Naive B cell (primary cell): ENCODE measurements at regions not wholly inside any gene's neighbourhood (a gene's known extent, or its start where the extent isn't known, plus 50 kb on each side); places are given as distances from the start of the nearest gene placed in this dataset.
A peak's percentile ranks its signal among the peaks of the same experiment; 100 is the strongest.

Source experiments
- ATAC-seq, 2 donors: fragments of 150-1000 bp; cut with Tn5 transposase; 2 replicates each; pipeline ENCODE4 v1.10.0; 2021; ENCODE audit warnings: low read depth in 2 of 2, mild to moderate bottlenecking in 2 of 2, moderate library complexity in 2 of 2
- DNase-seq: peaks from one replicate; pipeline ENCODE4 v3.0.0; 2022
- H3K27ac Mint-ChIP-seq, 6 donors: one replicate each; pipeline ENCODE4 v1.8.0; 2020 to 2022; ENCODE audit warnings: mild to moderate bottlenecking in 6 of 6, mixed read lengths in 6 of 6, moderate library complexity in 5 of 6, inconsistent platforms in 2 of 6
- H3K27me3 Mint-ChIP-seq, 3 donors: one replicate each; pipeline ENCODE4 v1.8.0; 2021 to 2022; ENCODE audit warnings: mixed read lengths in 3 of 3, mild to moderate bottlenecking in 1 of 3
- H3K36me3 Mint-ChIP-seq, 2 donors: one replicate each; pipeline ENCODE4 v1.8.0; 2020 to 2022; ENCODE audit warnings: mixed read lengths in 2 of 2, inconsistent platforms in 1 of 2, mild to moderate bottlenecking in 1 of 2
- H3K4me1 Mint-ChIP-seq, 3 donors: one replicate each; pipeline ENCODE4 v1.8.0; 2020 to 2022; ENCODE audit warnings: mixed read lengths in 3 of 3, inconsistent platforms in 1 of 3, mild to moderate bottlenecking in 1 of 3, moderate library complexity in 1 of 3
- H3K4me3 Mint-ChIP-seq, 8 donors: one replicate each; pipeline ENCODE4 v1.8.0; 2020 to 2022; ENCODE audit warnings: mild to moderate bottlenecking in 8 of 8, mixed read lengths in 8 of 8, moderate library complexity in 8 of 8, inconsistent platforms in 2 of 8
- H3K9me3 Mint-ChIP-seq, 7 donors: one replicate each; pipeline ENCODE4 v1.8.0; 2020 to 2022; ENCODE audit warnings: mixed read lengths in 7 of 7, mild to moderate bottlenecking in 5 of 7, inconsistent platforms in 2 of 7, moderate library complexity in 1 of 7

- Mint-ChIP-seq H3K4me3 (peak overlapping the region in 1 of 8 donors; percentile 72), H3K36me3 (no peaks in the 10 kb centered on the region), H3K4me1 (no peaks in the 10 kb centered on the region), H3K9me3 (no peaks in the 10 kb centered on the region), H3K27me3 (peaks cover 0 to 14% (median 12%) of the 10 kb centered on the region in 3 donors), H3K27ac (no peak overlapping the region)
- DNase-seq (no peak), ATAC-seq (no peak)
These were observed 125.8 kb upstream of the AJAP1 start for GRCh38 chr1:4528590-4528989.

DNA sequence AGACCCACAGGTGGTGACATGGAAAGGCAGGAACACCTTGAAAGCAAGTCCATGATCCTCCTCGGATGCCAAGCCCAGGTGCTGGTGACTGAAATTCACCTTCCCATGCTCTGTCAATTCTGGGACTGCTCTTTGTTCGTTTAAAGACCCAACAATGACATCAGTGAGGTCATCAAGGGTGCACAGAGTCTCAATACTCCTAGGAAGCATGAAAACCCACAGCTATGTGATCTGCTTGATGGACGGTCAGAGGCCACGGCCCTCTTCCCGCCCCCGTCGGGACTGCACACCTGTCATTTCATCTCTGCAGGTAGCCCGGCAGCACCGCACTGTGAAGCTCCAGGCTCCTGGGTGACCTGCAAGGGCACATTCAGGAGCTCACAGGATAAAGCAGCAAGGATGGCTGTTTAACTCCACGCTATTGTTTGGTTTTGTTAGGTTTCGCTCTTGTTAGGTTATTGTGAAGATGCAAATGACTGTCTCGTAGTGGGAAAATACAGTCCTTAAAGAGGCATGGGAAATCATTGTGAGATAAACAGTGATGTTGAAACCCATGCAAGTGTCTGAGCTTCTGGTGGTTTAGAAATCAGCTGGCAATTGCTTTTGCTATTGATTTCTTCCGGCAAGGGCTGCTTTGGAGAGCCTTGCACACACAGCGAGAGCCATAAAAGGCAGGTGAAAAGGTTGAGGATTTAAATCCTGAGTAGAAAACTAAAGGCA, 124.8 kb upstream of the AJAP1 start:
- Mint-ChIP-seq H3K36me3 (no peaks in the 10 kb centered on the region), H3K27ac (no peak overlapping the region), H3K4me1 (no peaks in the 10 kb centered on the region), H3K27me3 (peaks cover 0 to 8% (median 6%) of the 10 kb centered on the region in 3 donors), H3K9me3 (peaks cover 0 to 4% (median 0%) of the 10 kb centered on the region in 7 donors), H3K4me3 (no peak overlapping the region)
- no peak for DNase-seq
- ATAC-seq = no peak

- Mint-ChIP-seq H3K4me1 (no peaks in the 10 kb centered on the region), H3K27ac (no peak overlapping the region), H3K9me3 (peaks cover 0 to 9% (median 0%) of the 10 kb centered on the region in 7 donors), H3K4me3 (no peak overlapping the region), H3K36me3 (no peaks in the 10 kb centered on the region), H3K27me3 (peaks cover 0 to 10% (median 6%) of the 10 kb centered on the region in 3 donors)
- no peak for DNase-seq
- no peak for ATAC-seq
These were observed 124.1 kb upstream of the AJAP1 start for GRCh38 chr1:4530166-4530785.

GRCh38 chr1:4531842-4532241, 122.6 kb upstream of the AJAP1 start:
- DNase-seq (no peak), ATAC-seq (no peak)
- no peak overlapping the region for H3K27ac Mint-ChIP-seq
- no peaks in the 10 kb centered on the region for H3K4me1 Mint-ChIP-seq
- H3K9me3 Mint-ChIP-seq = peaks cover 0 to 9% (median 0%) of the 10 kb centered on the region in 7 donors
- peaks cover 0 to 10% (median 6%) of the 10 kb centered on the region in 3 donors for H3K27me3 Mint-ChIP-seq
- no peak overlapping the region for H3K4me3 Mint-ChIP-seq
- H3K36me3 Mint-ChIP-seq = no peaks in the 10 kb centered on the region

GRCh38 chr1:4532656-4533055, 121.8 kb upstream of the AJAP1 start:
- no peak for ATAC-seq
- no peaks in the 10 kb centered on the region for H3K36me3 Mint-ChIP-seq
- H3K27me3 Mint-ChIP-seq = peaks cover 0 to 10% (median 6%) of the 10 kb centered on the region in 3 donors

DNA sequence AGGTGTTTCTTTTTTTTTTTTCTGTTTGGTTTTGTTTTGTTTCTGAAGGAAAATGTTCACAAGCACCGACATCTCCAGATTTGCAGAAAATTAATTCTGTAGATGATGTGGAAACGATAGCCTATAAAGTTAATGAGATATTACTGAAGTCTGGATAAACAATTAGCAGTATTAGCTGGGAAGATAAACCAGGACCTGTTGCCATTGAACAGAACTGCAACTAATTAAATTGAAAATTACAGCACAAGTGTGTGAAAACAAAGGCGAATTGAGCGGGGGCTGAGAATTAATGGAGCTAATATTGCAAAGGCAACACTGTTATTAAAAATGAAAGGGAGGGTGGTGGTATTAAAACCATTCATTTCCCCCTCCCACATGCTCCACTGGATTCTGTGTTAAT, 107.5 kb upstream of the AJAP1 start:
- H3K36me3 Mint-ChIP-seq = peaks cover 3 to 9% of the 10 kb centered on the region in 2 donors
- DNase-seq (no peak), ATAC-seq (no peak)
- peaks cover 0 to 3% (median 0%) of the 10 kb centered on the region in 3 donors for H3K4me1 Mint-ChIP-seq
- H3K27ac Mint-ChIP-seq = no peak overlapping the region
- peaks cover 7 to 11% (median 10%) of the 10 kb centered on the region in 3 donors for H3K27me3 Mint-ChIP-seq
- no peak overlapping the region for H3K4me3 Mint-ChIP-seq
- H3K9me3 Mint-ChIP-seq = peaks cover 7 to 18% (median 11%) of the 10 kb centered on the region in 7 donors

More at GRCh38 chr1:4532656-4533055, 121.8 kb upstream of the AJAP1 start:
- no peak overlapping the region for H3K27ac Mint-ChIP-seq
- H3K9me3 Mint-ChIP-seq = peaks cover 0 to 9% (median 0%) of the 10 kb centered on the region in 7 donors
- no peak for DNase-seq
- no peaks in the 10 kb centered on the region for H3K4me1 Mint-ChIP-seq
- H3K4me3 Mint-ChIP-seq = no peak overlapping the region

DNA sequence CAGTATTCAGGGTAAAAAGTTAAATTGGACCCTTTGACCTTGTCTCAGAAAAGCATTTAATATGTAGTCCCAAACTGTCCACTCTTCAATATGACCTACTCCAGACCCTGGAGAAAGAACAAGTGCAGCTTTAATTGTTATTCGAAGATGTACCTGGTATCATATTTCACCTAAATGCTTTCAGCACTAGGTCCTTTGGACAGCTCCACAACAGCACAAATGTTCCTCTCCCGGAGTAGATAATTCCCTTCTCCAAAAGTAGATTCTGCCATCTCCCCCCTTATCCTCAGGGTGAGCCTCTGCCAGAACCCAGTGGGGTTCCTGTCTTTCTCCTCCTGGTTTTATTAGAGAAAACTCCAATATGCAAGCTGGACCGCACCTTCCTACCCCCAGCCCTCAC, 104.5 kb upstream of the AJAP1 start:
- Mint-ChIP-seq H3K4me3 (no peak overlapping the region), H3K27ac (no peak overlapping the region), H3K9me3 (peaks cover 0 to 5% (median 0%) of the 10 kb centered on the region in 7 donors), H3K4me1 (no peaks in the 10 kb centered on the region), H3K36me3 (no peaks in the 10 kb centered on the region), H3K27me3 (peaks cover 6 to 13% (median 13%) of the 10 kb centered on the region in 3 donors)
- ATAC-seq = no peak
- DNase-seq = no peak

- H3K27ac Mint-ChIP-seq = no peak overlapping the region
- H3K27me3 Mint-ChIP-seq = peaks cover 5 to 11% (median 11%) of the 10 kb centered on the region in 3 donors
- ATAC-seq (no peak), DNase-seq (no peak)
- no peaks in the 10 kb centered on the region for H3K36me3 Mint-ChIP-seq
- peaks cover 0 to 5% (median 2%) of the 10 kb centered on the region in 7 donors for H3K9me3 Mint-ChIP-seq
- no peak overlapping the region for H3K4me3 Mint-ChIP-seq
- no peaks in the 10 kb centered on the region for H3K4me1 Mint-ChIP-seq
These were observed 103.5 kb upstream of the AJAP1 start for GRCh38 chr1:4550941-4551340.

DNA sequence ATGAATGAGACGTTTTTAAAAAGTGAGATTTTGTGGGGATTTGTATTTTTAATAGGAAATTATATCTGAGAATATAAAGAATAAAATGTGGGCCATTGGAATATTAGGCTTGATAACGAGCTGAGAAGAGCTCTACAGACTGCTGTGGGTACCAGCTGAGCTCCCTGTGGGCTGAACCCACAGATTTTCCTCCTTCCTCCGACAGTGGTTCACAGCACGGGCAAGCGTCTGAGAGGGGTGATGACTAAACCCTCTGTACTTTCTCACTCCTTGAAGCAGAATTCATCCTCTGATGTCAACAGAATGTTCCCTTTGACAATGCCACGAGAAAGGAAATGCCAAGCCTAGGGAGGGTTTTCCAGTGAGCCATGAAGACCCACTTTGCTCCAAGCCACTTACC, 102.7 kb upstream of the AJAP1 start:
- peaks cover 0 to 5% (median 0%) of the 10 kb centered on the region in 7 donors for H3K9me3 Mint-ChIP-seq
- peak overlapping the region in 1 of 8 donors; percentile 44 for H3K4me3 Mint-ChIP-seq
- peaks cover 5 to 11% (median 11%) of the 10 kb centered on the region in 3 donors for H3K27me3 Mint-ChIP-seq
- ATAC-seq (no peak), DNase-seq (no peak)
- H3K36me3 Mint-ChIP-seq = no peaks in the 10 kb centered on the region
- H3K27ac Mint-ChIP-seq = no peak overlapping the region
- no peaks in the 10 kb centered on the region for H3K4me1 Mint-ChIP-seq

DNA sequence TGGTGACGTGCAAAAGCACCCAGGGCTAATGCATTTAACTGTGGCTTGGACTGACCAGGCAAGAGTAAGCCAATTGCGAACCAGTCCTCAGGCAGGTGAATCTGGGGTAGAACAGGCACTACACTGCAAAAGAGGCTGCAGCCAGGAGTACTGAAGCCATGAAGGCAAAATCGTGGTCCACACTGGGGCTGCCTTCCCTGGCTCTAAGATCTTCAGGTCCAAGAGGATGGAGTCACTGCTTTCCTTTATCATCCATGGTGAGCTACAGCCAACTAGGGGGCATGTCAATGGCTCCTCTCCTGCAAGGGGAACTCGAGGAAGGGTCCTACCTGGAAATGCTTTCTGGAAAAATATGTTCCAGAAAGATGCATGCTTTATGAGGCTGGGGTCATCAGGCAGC, 100.6 kb upstream of the AJAP1 start:
- H3K4me3 Mint-ChIP-seq = peak overlapping the region in 1 of 8 donors; percentile 17
- no peaks in the 10 kb centered on the region for H3K4me1 Mint-ChIP-seq
- DNase-seq = no peak
- H3K9me3 Mint-ChIP-seq = peaks cover 0 to 5% (median 0%) of the 10 kb centered on the region in 7 donors
- ATAC-seq = no peak
- no peaks in the 10 kb centered on the region for H3K36me3 Mint-ChIP-seq
- H3K27me3 Mint-ChIP-seq = peaks cover 8 to 14% (median 11%) of the 10 kb centered on the region in 3 donors
- H3K27ac Mint-ChIP-seq = peak overlapping the region in 1 of 6 donors; percentile 57

GRCh38 chr1:4554271-4554865, 100.0 kb upstream of the AJAP1 start:
- peaks cover 0 to 5% (median 0%) of the 10 kb centered on the region in 7 donors for H3K9me3 Mint-ChIP-seq
- no peak overlapping the region for H3K27ac Mint-ChIP-seq
- DNase-seq = no peak
- no peaks in the 10 kb centered on the region for H3K4me1 Mint-ChIP-seq
- no peaks in the 10 kb centered on the region for H3K36me3 Mint-ChIP-seq
- no peak for ATAC-seq
- no peak overlapping the region for H3K4me3 Mint-ChIP-seq
- H3K27me3 Mint-ChIP-seq = peaks cover 11 to 14% (median 14%) of the 10 kb centered on the region in 3 donors

GRCh38 chr1:4557949-4558348, 96.5 kb upstream of the AJAP1 start:
- H3K4me1 Mint-ChIP-seq = no peaks in the 10 kb centered on the region
- no peaks in the 10 kb centered on the region for H3K36me3 Mint-ChIP-seq
- no peak for ATAC-seq
- no peak overlapping the region for H3K4me3 Mint-ChIP-seq
- H3K9me3 Mint-ChIP-seq = peaks cover 0 to 3% (median 0%) of the 10 kb centered on the region in 7 donors
- H3K27me3 Mint-ChIP-seq = peaks cover 5 to 29% (median 11%) of the 10 kb centered on the region in 3 donors
- H3K27ac Mint-ChIP-seq = no peak overlapping the region
- DNase-seq = no peak

DNA sequence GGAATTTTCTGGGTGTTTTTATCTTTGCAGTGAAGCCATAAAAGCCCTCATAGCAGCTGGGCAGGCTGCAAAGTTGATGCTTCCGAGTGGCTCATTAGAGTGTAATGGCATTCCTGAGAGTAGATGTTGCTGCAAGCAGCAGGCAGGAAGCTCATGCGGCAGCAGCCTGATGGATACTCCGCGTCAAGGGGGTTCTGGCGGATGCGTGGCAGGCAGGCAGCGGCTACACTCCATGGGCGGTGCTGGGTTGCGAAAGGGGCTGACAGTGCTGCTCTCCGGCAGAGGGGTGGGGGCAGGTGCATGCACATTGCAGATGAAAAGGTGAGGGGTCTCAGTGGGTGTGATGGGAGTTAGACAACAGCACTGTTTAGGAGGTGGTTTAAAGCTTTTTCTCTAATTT, 93.2 kb upstream of the AJAP1 start:
- H3K4me3 Mint-ChIP-seq = no peak overlapping the region
- H3K36me3 Mint-ChIP-seq = no peaks in the 10 kb centered on the region
- H3K27me3 Mint-ChIP-seq = peaks cover 9 to 33% (median 22%) of the 10 kb centered on the region in 3 donors
- H3K4me1 Mint-ChIP-seq = no peaks in the 10 kb centered on the region
- DNase-seq = no peak
- peaks cover 0 to 4% (median 0%) of the 10 kb centered on the region in 7 donors for H3K9me3 Mint-ChIP-seq
- no peak overlapping the region for H3K27ac Mint-ChIP-seq
- no peak for ATAC-seq
